Thoracic aorta (tissue), 2 donors: ENCODE measurements at regions not wholly inside any gene's neighbourhood (a gene's known extent, or its start where the extent isn't known, plus 50 kb on each side); places are given as distances from the start of the nearest gene placed in this dataset.

Experiments
- ATAC-seq: fragments of 150-250 bp; one replicate; pipeline ENCODE4 v1.8.0; 2017; ENCODE audit warnings: low read depth; ENCODE audit not compliant: insufficient number of reproducible peaks, low FRiP score
- DNase-seq: peaks from one replicate; pipeline ENCODE4 v3.0.0-alpha.2; 2020; ENCODE audit warnings: low spot score
- H3K27ac ChIP-seq, 2 donors: fragments of 200-600 bp; sonication (generic); 1 replicate in 1 of 2; 2 replicates in 1 of 2; pipeline ENCODE4 v1.5.1; 2016; ENCODE audit warnings: mild to moderate bottlenecking in 2 of 2, moderate library complexity in 2 of 2
- H3K27me3 ChIP-seq: fragments of 200-600 bp; sonication (generic); replicated peaks from 2 replicates; pipeline ENCODE4 v1.6.0; 2016; ENCODE audit warnings: mild to moderate bottlenecking; ENCODE audit not compliant: insufficient read depth
- H3K36me3 ChIP-seq: fragments of 200-600 bp; sonication (generic); one replicate; pipeline ENCODE4 v1.5.1; 2016
- H3K4me1 ChIP-seq, 2 donors: fragments of 200-600 bp; sonication (generic); 1 replicate in 1 of 2; 2 replicates in 1 of 2; pipeline versions ENCODE4 v1.5.1 to v1.6.0; 2016; ENCODE audit warnings: low read depth in 2 of 2, mild to moderate bottlenecking in 1 of 2; ENCODE audit not compliant: control insufficient read depth in 1 of 2
- H3K4me3 ChIP-seq: fragments of 200-600 bp; sonication (generic); 2 replicates; pipeline ENCODE4 v1.5.1; 2016; ENCODE audit warnings: mild to moderate bottlenecking
- H3K9me3 ChIP-seq: fragments of 200-600 bp; sonication (generic); 2 replicates; pipeline ENCODE4 v1.5.1; 2016
- TF ChIP-seq, protein P1 (sequence below): fragments of 200-600 bp; sonication (generic); IDR thresholded peaks from one replicate; pipeline ENCODE4 v1.5.1; 2019; ENCODE audit warnings: antibody characterized with exemption

DNA sequence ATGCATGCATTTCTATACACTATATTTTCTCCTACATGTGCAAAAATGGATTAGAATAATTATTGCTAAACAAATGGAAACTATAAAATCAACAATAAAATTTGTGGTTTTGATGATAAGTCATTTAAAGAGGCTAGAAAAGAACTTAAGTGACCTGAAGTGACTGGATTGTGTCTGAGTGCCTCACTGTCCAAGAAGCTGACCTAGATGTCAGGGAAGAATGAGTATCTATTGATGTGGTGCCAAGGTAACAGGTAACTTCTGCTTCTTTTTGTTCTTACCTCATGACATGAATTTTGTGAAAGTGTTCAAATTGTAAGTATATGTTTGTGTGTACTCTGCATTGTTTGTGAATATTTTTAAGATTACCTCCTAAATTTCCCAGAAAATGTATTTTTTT lies 1623.9 kb upstream of the ACVR2A start:
- Histone ChIP-seq H3K36me3 (no peaks in the 10 kb centered on the region), H3K27ac (no peak overlapping the region), H3K27me3 (no peaks in the 10 kb centered on the region), H3K9me3 (no peaks in the 10 kb centered on the region), H3K4me3 (no peak overlapping the region), H3K4me1 (no peaks in the 10 kb centered on the region)
- DNase-seq = no peak
- TF ChIP-seq, protein P1, sequence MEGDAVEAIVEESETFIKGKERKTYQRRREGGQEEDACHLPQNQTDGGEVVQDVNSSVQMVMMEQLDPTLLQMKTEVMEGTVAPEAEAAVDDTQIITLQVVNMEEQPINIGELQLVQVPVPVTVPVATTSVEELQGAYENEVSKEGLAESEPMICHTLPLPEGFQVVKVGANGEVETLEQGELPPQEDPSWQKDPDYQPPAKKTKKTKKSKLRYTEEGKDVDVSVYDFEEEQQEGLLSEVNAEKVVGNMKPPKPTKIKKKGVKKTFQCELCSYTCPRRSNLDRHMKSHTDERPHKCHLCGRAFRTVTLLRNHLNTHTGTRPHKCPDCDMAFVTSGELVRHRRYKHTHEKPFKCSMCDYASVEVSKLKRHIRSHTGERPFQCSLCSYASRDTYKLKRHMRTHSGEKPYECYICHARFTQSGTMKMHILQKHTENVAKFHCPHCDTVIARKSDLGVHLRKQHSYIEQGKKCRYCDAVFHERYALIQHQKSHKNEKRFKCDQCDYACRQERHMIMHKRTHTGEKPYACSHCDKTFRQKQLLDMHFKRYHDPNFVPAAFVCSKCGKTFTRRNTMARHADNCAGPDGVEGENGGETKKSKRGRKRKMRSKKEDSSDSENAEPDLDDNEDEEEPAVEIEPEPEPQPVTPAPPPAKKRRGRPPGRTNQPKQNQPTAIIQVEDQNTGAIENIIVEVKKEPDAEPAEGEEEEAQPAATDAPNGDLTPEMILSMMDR = no peak
- ATAC-seq = no peak

DNA sequence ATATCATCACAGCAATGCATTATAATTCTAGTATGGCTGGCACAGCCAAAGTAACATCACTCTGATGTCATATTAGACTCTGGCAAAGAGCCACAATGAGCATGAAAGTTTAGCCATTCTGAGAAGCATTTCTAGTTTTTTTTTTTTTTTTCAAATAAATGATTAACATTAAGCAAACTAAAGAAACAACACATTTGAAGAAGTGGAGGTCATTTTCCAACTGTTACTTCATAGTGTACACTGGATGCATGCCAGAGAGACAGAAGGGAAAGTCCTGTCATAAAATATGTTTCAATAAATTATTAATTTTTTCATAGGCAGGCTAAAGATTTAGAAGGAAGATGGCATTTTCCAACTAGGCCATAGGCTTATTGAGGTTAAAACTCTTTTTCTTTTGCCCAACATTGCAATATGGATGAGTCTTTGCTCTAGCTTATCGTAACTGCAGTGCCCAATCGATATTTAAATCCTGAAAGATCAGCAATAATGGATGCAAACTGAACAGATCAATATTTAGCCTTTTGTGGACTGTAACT lies 1630.4 kb upstream of the ACVR2A start:
- H3K4me3 ChIP-seq = no peak overlapping the region
- no peaks in the 10 kb centered on the region for H3K9me3 ChIP-seq
- no peaks in the 10 kb centered on the region for H3K4me1 ChIP-seq
- no peak overlapping the region for H3K27ac ChIP-seq
- ATAC-seq = no peak
- no peaks in the 10 kb centered on the region for H3K36me3 ChIP-seq
- no peaks in the 10 kb centered on the region for H3K27me3 ChIP-seq
- no peak for DNase-seq
- TF ChIP-seq, protein P1 = no peak

DNA sequence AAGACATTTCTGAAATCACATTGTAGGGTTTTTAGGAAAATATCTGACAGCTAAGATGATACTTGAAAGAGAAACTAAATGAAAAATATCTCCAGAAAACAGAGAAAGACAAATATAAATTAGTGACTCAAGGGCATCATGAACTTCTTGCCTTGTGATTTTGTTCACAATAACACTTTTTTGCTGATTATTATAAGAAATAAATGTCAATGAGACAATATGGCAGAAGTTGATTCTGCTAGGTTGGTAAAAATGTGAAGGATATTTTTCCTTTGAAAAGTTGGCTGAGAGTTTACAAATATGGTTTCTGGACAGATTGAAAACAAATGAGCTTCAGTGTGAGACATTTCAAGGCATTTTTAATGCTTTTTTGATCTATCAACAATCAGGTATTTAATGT lies 1631.2 kb upstream of the ACVR2A start:
- Histone ChIP-seq H3K36me3 (no peaks in the 10 kb centered on the region), H3K9me3 (no peaks in the 10 kb centered on the region), H3K27ac (no peak overlapping the region), H3K4me1 (no peaks in the 10 kb centered on the region), H3K4me3 (no peak overlapping the region), H3K27me3 (no peaks in the 10 kb centered on the region)
- TF ChIP-seq, protein P1 = no peak
- ATAC-seq = no peak
- DNase-seq = no peak

DNA sequence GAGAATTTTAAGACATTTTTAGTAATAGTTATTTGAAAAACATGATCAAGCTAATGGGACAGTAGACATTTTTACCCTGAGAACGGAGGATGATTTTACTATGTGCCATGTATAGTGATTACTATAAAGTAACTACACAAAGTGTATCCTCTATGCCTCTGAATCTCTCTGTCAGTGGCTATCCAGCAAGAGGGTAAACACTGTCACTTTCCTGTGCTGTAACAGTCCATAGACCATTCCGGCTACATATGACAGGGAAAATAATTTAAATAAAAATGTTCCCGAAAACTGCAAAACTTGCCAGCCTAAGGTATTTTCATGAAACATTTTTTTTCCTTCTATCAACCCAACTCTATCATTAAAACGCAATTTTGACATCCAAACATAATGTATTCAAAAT lies 1632.2 kb upstream of the ACVR2A start:
- ATAC-seq = no peak

DNA sequence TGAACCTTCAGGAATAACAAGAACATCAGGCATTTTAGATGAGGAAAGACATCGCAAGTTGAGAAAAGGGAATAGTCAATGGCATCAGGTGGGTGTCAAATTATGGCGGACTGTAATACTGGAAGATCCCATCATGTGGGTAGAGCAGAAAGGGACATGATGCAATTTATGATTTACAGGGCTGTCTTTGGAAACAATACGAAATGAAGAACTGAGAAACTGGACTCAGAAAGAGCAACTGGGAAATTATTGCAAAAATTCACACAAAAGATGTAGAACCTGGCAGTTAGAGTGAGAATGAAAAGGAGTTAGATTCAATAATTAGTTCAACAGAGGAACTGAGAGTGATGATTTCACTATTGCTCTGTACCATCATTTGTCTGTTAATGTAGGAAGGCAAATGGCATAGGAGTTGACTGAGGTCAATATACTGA lies 1635.0 kb upstream of the ACVR2A start:
- Histone ChIP-seq H3K27ac (no peak overlapping the region), H3K36me3 (no peaks in the 10 kb centered on the region), H3K9me3 (no peaks in the 10 kb centered on the region), H3K4me1 (no peaks in the 10 kb centered on the region), H3K27me3 (no peaks in the 10 kb centered on the region), H3K4me3 (no peak overlapping the region)
- TF ChIP-seq, protein P1 = no peak
- DNase-seq (no peak), ATAC-seq (no peak)

More for the DNA sequence above, 1632.2 kb upstream of the ACVR2A start:
- Histone ChIP-seq H3K36me3 (no peaks in the 10 kb centered on the region), H3K27me3 (no peaks in the 10 kb centered on the region), H3K9me3 (no peaks in the 10 kb centered on the region), H3K4me1 (no peaks in the 10 kb centered on the region), H3K4me3 (no peak overlapping the region), H3K27ac (no peak overlapping the region)
- TF ChIP-seq, protein P1 = no peak
- DNase-seq = no peak
